Gastrocnemius medialis (tissue), 4 donors: ENCODE measurements at regions not wholly inside any gene's neighbourhood (a gene's known extent, or its start where the extent isn't known, plus 50 kb on each side); places are given as distances from the start of the nearest gene placed in this dataset.

ENCODE experiments used
- POLR2A ChIP-seq, 2 donors: fragments of 450-650 bp; IDR thresholded peaks; one replicate each; pipeline ENCODE4 v1.6.1; 2017; ENCODE audit warnings: antibody characterized with exemption in 2 of 2, mild to moderate bottlenecking in 2 of 2, moderate library complexity in 2 of 2
- TF ChIP-seq, protein P1 (sequence below), 5 experiments: fragments of 450-650 bp in 3 of 5; fragments of 200-600 bp in 2 of 5; sonication (generic) in 2 of 5; IDR thresholded peaks in 4 of 5; conservative IDR thresholded peaks in 1 of 5; 1 replicate in 4 of 5; 2 replicates in 1 of 5; pipeline ENCODE4 v1.5.1; 2016 to 2019; ENCODE audit warnings: antibody characterized with exemption in 5 of 5, mild to moderate bottlenecking in 3 of 5, moderate library complexity in 3 of 5

GRCh38 chr4:123750044-123750443, 353.4 kb downstream of the SPRY1 start:
- TF ChIP-seq, protein P1, sequence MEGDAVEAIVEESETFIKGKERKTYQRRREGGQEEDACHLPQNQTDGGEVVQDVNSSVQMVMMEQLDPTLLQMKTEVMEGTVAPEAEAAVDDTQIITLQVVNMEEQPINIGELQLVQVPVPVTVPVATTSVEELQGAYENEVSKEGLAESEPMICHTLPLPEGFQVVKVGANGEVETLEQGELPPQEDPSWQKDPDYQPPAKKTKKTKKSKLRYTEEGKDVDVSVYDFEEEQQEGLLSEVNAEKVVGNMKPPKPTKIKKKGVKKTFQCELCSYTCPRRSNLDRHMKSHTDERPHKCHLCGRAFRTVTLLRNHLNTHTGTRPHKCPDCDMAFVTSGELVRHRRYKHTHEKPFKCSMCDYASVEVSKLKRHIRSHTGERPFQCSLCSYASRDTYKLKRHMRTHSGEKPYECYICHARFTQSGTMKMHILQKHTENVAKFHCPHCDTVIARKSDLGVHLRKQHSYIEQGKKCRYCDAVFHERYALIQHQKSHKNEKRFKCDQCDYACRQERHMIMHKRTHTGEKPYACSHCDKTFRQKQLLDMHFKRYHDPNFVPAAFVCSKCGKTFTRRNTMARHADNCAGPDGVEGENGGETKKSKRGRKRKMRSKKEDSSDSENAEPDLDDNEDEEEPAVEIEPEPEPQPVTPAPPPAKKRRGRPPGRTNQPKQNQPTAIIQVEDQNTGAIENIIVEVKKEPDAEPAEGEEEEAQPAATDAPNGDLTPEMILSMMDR (IDR thresholded peaks at IDR 0.05 in 4 of 5, conservative IDR thresholded peaks at IDR 0.05 in 1 of 5) = no peak
- no peak for TF ChIP-seq POLR2A (IDR thresholded peaks at IDR 0.05)
